ENCODE measurements at regions not wholly inside any gene's neighbourhood (a gene's known extent, or its start where the extent isn't known, plus 50 kb on each side); places are given as distances from the start of the nearest gene placed in this dataset.
A peak's percentile ranks its signal among the peaks of the same experiment; 100 is the strongest.

- intact Hi-C loops (cut with DNase I): no loop called here
- no peak overlapping the region for H3K4me3 ChIP-seq
- DNase-seq (no peak), ATAC-seq (no peak)
- TF ChIP-seq CTCF (IDR thresholded peaks at IDR 0.05): no peak
- H3K27ac ChIP-seq: no peak overlapping the region
- H3K36me3 ChIP-seq: no peaks in the 10 kb centered on the region
- no peaks in the 10 kb centered on the region for H3K4me1 ChIP-seq
- peaks cover 0 to 2% of the 10 kb centered on the region in 2 donors for H3K9me3 ChIP-seq
- H3K27me3 ChIP-seq: no peaks in the 10 kb centered on the region
Observed at GRCh38 chr14:44829021-44829420, 132.7 kb downstream of the KLHL28 start.

- no peak for DNase-seq
- no peak overlapping the region for H3K4me3 ChIP-seq
- no peaks in the 10 kb centered on the region for H3K4me1 ChIP-seq
- no peaks in the 10 kb centered on the region for H3K27me3 ChIP-seq
- no peaks in the 10 kb centered on the region for H3K36me3 ChIP-seq
- ATAC-seq: no peak
- H3K27ac ChIP-seq: no peak overlapping the region
- intact Hi-C loops (cut with DNase I): no loop called here
- no peak for TF ChIP-seq CTCF (IDR thresholded peaks at IDR 0.05)
- peaks cover 0 to 2% of the 10 kb centered on the region in 2 donors for H3K9me3 ChIP-seq
Observed at GRCh38 chr14:44828023-44828422, 133.7 kb downstream of the KLHL28 start.

- no peak for ATAC-seq
- DNase-seq: peak in 1 of 4 donors; percentile 23
- no peaks in the 10 kb centered on the region for H3K4me1 ChIP-seq
Observed at GRCh38 chr14:44820230-44820964, 141.3 kb downstream of the KLHL28 start.

GRCh38 chr14:44814196-44814595 lies 147.6 kb downstream of the KLHL28 start:
- H3K9me3 ChIP-seq: no peaks in the 10 kb centered on the region
- TF ChIP-seq CTCF (IDR thresholded peaks at IDR 0.05): no peak

More at GRCh38 chr14:44820230-44820964, 141.3 kb downstream of the KLHL28 start:
- Histone ChIP-seq H3K36me3 (no peaks in the 10 kb centered on the region), H3K9me3 (no peaks in the 10 kb centered on the region), H3K27me3 (no peaks in the 10 kb centered on the region), H3K4me3 (no peak overlapping the region), H3K27ac (no peak overlapping the region)
- intact Hi-C loops (cut with DNase I): no loop called here
- TF ChIP-seq CTCF (IDR thresholded peaks at IDR 0.05): no peak

DNA sequence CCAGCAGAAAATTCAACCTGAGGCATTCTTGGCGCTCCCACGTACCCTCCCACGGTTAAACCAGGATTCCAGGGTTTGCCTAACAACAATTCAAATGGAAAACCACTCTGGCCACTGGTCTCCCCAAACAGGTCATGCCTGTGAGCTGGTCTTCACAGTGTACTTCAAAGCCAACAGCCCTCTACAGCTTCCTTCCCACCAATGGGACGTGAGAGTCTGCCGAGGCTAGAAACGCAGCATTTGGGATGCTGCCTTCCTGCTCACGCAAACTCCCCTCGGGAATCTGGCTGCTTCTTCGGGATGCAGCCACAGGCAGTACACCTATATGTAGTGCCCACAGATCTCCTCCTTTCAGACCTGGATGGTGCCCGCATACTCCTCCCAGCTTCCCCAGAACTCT lies 149.1 kb downstream of the KLHL28 start:
- H3K4me1 ChIP-seq: no peaks in the 10 kb centered on the region
- intact Hi-C loops (cut with DNase I): no loop called here
- no peak for DNase-seq

More at GRCh38 chr14:44814196-44814595, 147.6 kb downstream of the KLHL28 start:
- Histone ChIP-seq H3K4me1 (no peaks in the 10 kb centered on the region), H3K4me3 (no peak overlapping the region), H3K27me3 (no peaks in the 10 kb centered on the region), H3K27ac (no peak overlapping the region), H3K36me3 (no peaks in the 10 kb centered on the region)
- ATAC-seq: no peak
- no peak for DNase-seq
- intact Hi-C loops (cut with DNase I): no loop called here

More for the DNA sequence above, 149.1 kb downstream of the KLHL28 start:
- no peaks in the 10 kb centered on the region for H3K36me3 ChIP-seq
- TF ChIP-seq CTCF (IDR thresholded peaks at IDR 0.05): no peak
- no peak overlapping the region for H3K4me3 ChIP-seq
- H3K9me3 ChIP-seq: no peaks in the 10 kb centered on the region
- H3K27ac ChIP-seq: no peak overlapping the region
- H3K27me3 ChIP-seq: no peaks in the 10 kb centered on the region
- ATAC-seq: no peak
